Endothelial cell (in vitro differentiated cells): ENCODE measurements at regions not wholly inside any gene's neighbourhood (a gene's known extent, or its start where the extent isn't known, plus 50 kb on each side); places are given as distances from the start of the nearest gene placed in this dataset.

Source experiments
- DNase-seq: peaks from one replicate; pipeline ENCODE4 v3.0.0; 2021; ENCODE audit warnings: low spot score
- H3K27ac Mint-ChIP-seq: one replicate; pipeline ENCODE4 v1.8.0; 2021; ENCODE audit warnings: mixed read lengths, inconsistent platforms; ENCODE audit not compliant: unreplicated experiment
- H3K27me3 Mint-ChIP-seq: one replicate; pipeline ENCODE4 v1.8.0; 2021; ENCODE audit warnings: mild to moderate bottlenecking, moderate library complexity, mixed read lengths, inconsistent platforms; ENCODE audit not compliant: unreplicated experiment
- H3K36me3 Mint-ChIP-seq: one replicate; pipeline ENCODE4 v1.8.0; 2021; ENCODE audit warnings: mild to moderate bottlenecking, low read depth, mixed read lengths, inconsistent platforms; ENCODE audit not compliant: unreplicated experiment
- H3K4me1 Mint-ChIP-seq: one replicate; pipeline ENCODE4 v1.8.0; 2021; ENCODE audit warnings: mild to moderate bottlenecking, mixed read lengths, inconsistent platforms; ENCODE audit not compliant: unreplicated experiment
- H3K4me3 Mint-ChIP-seq: one replicate; pipeline ENCODE4 v1.8.0; 2021; ENCODE audit warnings: mild to moderate bottlenecking, mixed read lengths, inconsistent platforms; ENCODE audit not compliant: unreplicated experiment
- H3K9me3 Mint-ChIP-seq: one replicate; pipeline ENCODE4 v1.8.0; 2021; ENCODE audit warnings: mixed read lengths, inconsistent platforms; ENCODE audit not compliant: unreplicated experiment
- TF ChIP-seq, protein P1 (sequence below): fragments of 200-600 bp; sonication (generic); IDR thresholded peaks from one replicate; pipeline ENCODE4 v1.5.0; 2021; ENCODE audit warnings: antibody characterized with exemption; ENCODE audit not compliant: unreplicated experiment

- peaks cover 6% of the 10 kb centered on the region for H3K9me3 Mint-ChIP-seq
- TF ChIP-seq, protein P1, sequence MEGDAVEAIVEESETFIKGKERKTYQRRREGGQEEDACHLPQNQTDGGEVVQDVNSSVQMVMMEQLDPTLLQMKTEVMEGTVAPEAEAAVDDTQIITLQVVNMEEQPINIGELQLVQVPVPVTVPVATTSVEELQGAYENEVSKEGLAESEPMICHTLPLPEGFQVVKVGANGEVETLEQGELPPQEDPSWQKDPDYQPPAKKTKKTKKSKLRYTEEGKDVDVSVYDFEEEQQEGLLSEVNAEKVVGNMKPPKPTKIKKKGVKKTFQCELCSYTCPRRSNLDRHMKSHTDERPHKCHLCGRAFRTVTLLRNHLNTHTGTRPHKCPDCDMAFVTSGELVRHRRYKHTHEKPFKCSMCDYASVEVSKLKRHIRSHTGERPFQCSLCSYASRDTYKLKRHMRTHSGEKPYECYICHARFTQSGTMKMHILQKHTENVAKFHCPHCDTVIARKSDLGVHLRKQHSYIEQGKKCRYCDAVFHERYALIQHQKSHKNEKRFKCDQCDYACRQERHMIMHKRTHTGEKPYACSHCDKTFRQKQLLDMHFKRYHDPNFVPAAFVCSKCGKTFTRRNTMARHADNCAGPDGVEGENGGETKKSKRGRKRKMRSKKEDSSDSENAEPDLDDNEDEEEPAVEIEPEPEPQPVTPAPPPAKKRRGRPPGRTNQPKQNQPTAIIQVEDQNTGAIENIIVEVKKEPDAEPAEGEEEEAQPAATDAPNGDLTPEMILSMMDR: no peak
- no peaks in the 10 kb centered on the region for H3K4me1 Mint-ChIP-seq
- peaks cover 13% of the 10 kb centered on the region for H3K36me3 Mint-ChIP-seq
- no peak overlapping the region for H3K27ac Mint-ChIP-seq
- no peak overlapping the region for H3K4me3 Mint-ChIP-seq
- no peak for DNase-seq
- H3K27me3 Mint-ChIP-seq: peaks cover 12% of the 10 kb centered on the region
Observed at GRCh38 chr4:1466034-1466862, 60.0 kb upstream of the NKX1-1 start.

- TF ChIP-seq, protein P1: no peak
- no peak overlapping the region for H3K4me3 Mint-ChIP-seq
- H3K27me3 Mint-ChIP-seq: peaks cover 13% of the 10 kb centered on the region
- peaks cover 13% of the 10 kb centered on the region for H3K36me3 Mint-ChIP-seq
- peaks cover 6% of the 10 kb centered on the region for H3K9me3 Mint-ChIP-seq
- no peak for DNase-seq
- H3K4me1 Mint-ChIP-seq: no peaks in the 10 kb centered on the region
- no peak overlapping the region for H3K27ac Mint-ChIP-seq
Observed at GRCh38 chr4:1465173-1466033, 59.2 kb upstream of the NKX1-1 start.

DNA sequence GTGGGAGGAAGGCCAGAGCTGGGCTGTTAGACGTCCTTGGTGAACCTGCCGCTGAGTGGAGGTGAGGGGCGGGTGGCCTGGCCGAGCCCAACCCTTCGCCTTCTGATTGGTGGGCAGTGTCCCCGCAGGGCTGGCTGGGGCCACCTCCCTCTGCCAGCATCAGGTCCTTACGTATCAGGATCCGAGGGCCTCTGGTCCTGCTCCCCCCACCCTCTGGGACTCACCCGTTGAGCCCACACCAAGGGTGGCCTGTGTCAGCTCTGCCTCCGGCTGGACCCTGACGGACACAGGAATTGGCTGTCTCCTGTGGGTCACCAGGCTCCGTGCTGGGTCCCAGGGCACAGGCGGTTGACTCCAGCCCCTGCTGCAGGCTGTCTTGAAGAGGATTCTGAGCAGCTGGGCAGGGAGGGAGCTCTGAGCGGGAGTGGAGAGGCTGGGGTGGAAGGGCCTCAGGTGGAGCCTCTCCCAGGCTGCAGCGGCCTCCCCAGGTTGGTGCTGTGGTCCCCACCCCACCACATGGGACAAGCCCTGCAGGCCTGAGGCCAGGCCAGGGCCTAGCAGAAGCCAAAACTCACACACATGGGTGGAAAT lies 58.4 kb upstream of the NKX1-1 start:
- Mint-ChIP-seq H3K9me3 (peaks cover 6% of the 10 kb centered on the region), H3K4me3 (no peak overlapping the region), H3K36me3 (peaks cover 13% of the 10 kb centered on the region), H3K27me3 (peaks cover 15% of the 10 kb centered on the region), H3K27ac (no peak overlapping the region), H3K4me1 (no peaks in the 10 kb centered on the region)
- no peak for DNase-seq
- TF ChIP-seq, protein P1: no peak

DNA sequence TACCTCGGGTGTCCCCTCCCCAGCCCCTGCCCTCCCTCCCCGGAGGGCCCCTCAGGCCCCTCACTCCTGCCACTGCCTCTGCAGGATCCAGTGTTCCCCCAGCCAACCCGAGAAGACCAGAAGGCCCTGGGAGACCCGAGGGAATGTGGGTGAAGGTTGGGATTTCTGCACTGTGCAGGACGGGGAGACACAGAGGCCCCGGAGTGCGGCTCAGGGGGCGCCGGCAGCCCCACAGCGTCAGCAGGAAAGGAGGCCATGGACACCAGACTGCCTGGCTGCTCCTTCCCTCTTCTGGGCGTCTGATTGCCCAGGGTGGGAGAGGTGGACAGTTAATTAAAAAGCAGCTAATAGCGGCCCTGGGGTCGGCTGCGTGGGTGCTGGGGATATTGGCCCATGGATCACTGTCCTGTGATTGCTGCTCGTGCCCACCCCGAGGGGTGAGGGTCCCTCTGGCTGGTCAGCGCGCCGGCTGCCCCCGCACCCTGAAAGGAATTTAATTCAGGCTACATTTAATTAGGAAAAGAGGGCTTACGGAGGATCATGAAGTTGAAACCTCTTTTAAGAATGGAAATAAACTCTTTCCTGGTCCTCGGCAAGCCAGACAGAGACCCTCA lies 57.8 kb upstream of the NKX1-1 start:
- Mint-ChIP-seq H3K36me3 (peaks cover 13% of the 10 kb centered on the region), H3K27me3 (peaks cover 15% of the 10 kb centered on the region), H3K9me3 (peaks cover 6% of the 10 kb centered on the region), H3K4me1 (no peaks in the 10 kb centered on the region), H3K27ac (no peak overlapping the region), H3K4me3 (no peak overlapping the region)
- DNase-seq: no peak
- TF ChIP-seq, protein P1: no peak
